ENCODE measurements at regions not wholly inside any gene's neighbourhood (a gene's known extent, or its start where the extent isn't known, plus 50 kb on each side); places are given as distances from the start of the nearest gene placed in this dataset.

GRCh38 chr2:14199040-14199439 is 433.5 kb upstream of the LRATD1 start:
- ATAC-seq (no peak), DNase-seq (ENCODE audit: low read depth, low spot score) (no peak)
- no peaks in the 10 kb centered on the region for H3K4me1 ChIP-seq (ENCODE audit: control insufficient read depth, insufficient read depth, low read length)
- TF ChIP-seq SIN3A (IDR thresholded peaks at IDR 0.05; ENCODE audit: borderline replicate concordance, insufficient read depth, low read depth, low read length), result no peak
- no peak for TF ChIP-seq POLR2AphosphoS5 (IDR thresholded peaks at IDR 0.05; ENCODE audit: low read depth, low read length)
- TF ChIP-seq REST (IDR thresholded peaks at IDR 0.05; ENCODE audit: insufficient read depth in 1 of 2, low read depth in 2 of 2, low read length in 1 of 2), result no peak
- no peak for TF ChIP-seq CTCF (IDR thresholded peaks at IDR 0.05)
- TF ChIP-seq TCF7L2 (IDR thresholded peaks at IDR 0.05; ENCODE audit: low read depth, low read length), result no peak
- intact Hi-C loops (cut with micrococcal nuclease; ENCODE audit: unreplicated experiment) (no loop called here), in situ Hi-C loops (cut with HindIII; ENCODE audit: low pct_unique_long_range_greater_than_20kb, low sequenced_read_pairs) (no loop called here)
- no peaks in the 10 kb centered on the region for H3K36me3 ChIP-seq (ENCODE audit: control insufficient read depth, insufficient read depth, low read length)
- no peak overlapping the region for H3K27ac ChIP-seq (ENCODE audit: low read length)
- BruUV-seq (replicated peaks), result no TSS peak
- no peak overlapping the region for H3K4me3 ChIP-seq (ENCODE audit: low read depth in 2 of 2, low read length in 2 of 2)
- no peaks in the 10 kb centered on the region for H3K9me3 ChIP-seq (ENCODE audit: control insufficient read depth, insufficient read depth, low read depth, low read length)
- H3K27me3 ChIP-seq (ENCODE audit: control insufficient read depth, insufficient read depth, low read length), result no peaks in the 10 kb centered on the region
- POLR2A ChIA-PET, result no interaction called here
- CTCF ChIA-PET, result no interaction called here

GRCh38 chr2:14219306-14219705 is 413.2 kb upstream of the LRATD1 start:
- Histone ChIP-seq H3K9me3 (ENCODE audit: control insufficient read depth, insufficient read depth, low read depth, low read length) (no peaks in the 10 kb centered on the region), H3K27me3 (ENCODE audit: control insufficient read depth, insufficient read depth, low read length) (no peaks in the 10 kb centered on the region), H3K36me3 (ENCODE audit: control insufficient read depth, insufficient read depth, low read length) (no peaks in the 10 kb centered on the region), H3K4me1 (ENCODE audit: control insufficient read depth, insufficient read depth, low read length) (no peaks in the 10 kb centered on the region), H3K4me3 (ENCODE audit: low read depth in 2 of 2, low read length in 2 of 2) (no peak overlapping the region), H3K27ac (ENCODE audit: low read length) (no peak overlapping the region)
- in situ Hi-C loops (cut with HindIII; ENCODE audit: low pct_unique_long_range_greater_than_20kb, low sequenced_read_pairs), result no loop called here
- POLR2A ChIA-PET, result no interaction called here
- ATAC-seq, result no peak
- BruUV-seq (replicated peaks), result no TSS peak
- DNase-seq (ENCODE audit: low read depth, low spot score), result no peak
- intact Hi-C loops (cut with micrococcal nuclease; ENCODE audit: unreplicated experiment), result no loop called here
- CTCF ChIA-PET, result no interaction called here
- TF ChIP-seq POLR2AphosphoS5 (IDR thresholded peaks at IDR 0.05; ENCODE audit: low read depth, low read length), result no peak
- TF ChIP-seq REST (IDR thresholded peaks at IDR 0.05; ENCODE audit: insufficient read depth in 1 of 2, low read depth in 2 of 2, low read length in 1 of 2), result no peak
- TF ChIP-seq SIN3A (IDR thresholded peaks at IDR 0.05; ENCODE audit: borderline replicate concordance, insufficient read depth, low read depth, low read length), result no peak
- TF ChIP-seq CTCF (IDR thresholded peaks at IDR 0.05), result no peak
- TF ChIP-seq TCF7L2 (IDR thresholded peaks at IDR 0.05; ENCODE audit: low read depth, low read length), result no peak

All from Panc1 (cell line).